ENCODE measurements at regions not wholly inside any gene's neighbourhood (a gene's known extent, or its start where the extent isn't known, plus 50 kb on each side); places are given as distances from the start of the nearest gene placed in this dataset. TPM values are rescaled to one million over a fixed set of nuclear protein-coding genes. Genes with fewer than 3 reads are reported as not detected.

Small RNA genes lying in the stretch of these regions (small RNA-seq; reads per million reads assigned to genes)
- not detected for gene PPIAP44
